ENCODE measurements at regions not wholly inside any gene's neighbourhood (a gene's known extent, or its start where the extent isn't known, plus 50 kb on each side); places are given as distances from the start of the nearest gene placed in this dataset.

- Mint-ChIP-seq H3K4me1 (no peaks in the 10 kb centered on the region), H3K9me3 (peaks cover 26% of the 10 kb centered on the region), H3K27ac (no peak overlapping the region), H3K27me3 (ENCODE audit: low read depth, poor library complexity) (no peaks in the 10 kb centered on the region), H3K4me3 (no peak overlapping the region), H3K36me3 (ENCODE audit: low read depth) (peaks cover 8% of the 10 kb centered on the region)
- no peak for DNase-seq
- TF ChIP-seq CTCF (IDR thresholded peaks at IDR 0.05), result no peak
Measured at GRCh38 chr7:81648716-81649115, 121.1 kb downstream of the HGF start.

- H3K9me3 Mint-ChIP-seq, result peaks cover 13% of the 10 kb centered on the region
- no peaks in the 10 kb centered on the region for H3K36me3 Mint-ChIP-seq (ENCODE audit: low read depth)
- TF ChIP-seq CTCF (IDR thresholded peaks at IDR 0.05), result no peak
- H3K27me3 Mint-ChIP-seq (ENCODE audit: low read depth, poor library complexity), result no peaks in the 10 kb centered on the region
- DNase-seq, result no peak
- H3K4me1 Mint-ChIP-seq, result no peaks in the 10 kb centered on the region
- no peak overlapping the region for H3K27ac Mint-ChIP-seq
- no peak overlapping the region for H3K4me3 Mint-ChIP-seq
Measured at GRCh38 chr7:81645435-81645834, 124.4 kb downstream of the HGF start.

GRCh38 chr7:81641873-81642272 lies 128.0 kb downstream of the HGF start:
- Mint-ChIP-seq H3K4me3 (no peak overlapping the region), H3K9me3 (peaks cover 16% of the 10 kb centered on the region), H3K27me3 (ENCODE audit: low read depth, poor library complexity) (no peaks in the 10 kb centered on the region), H3K36me3 (ENCODE audit: low read depth) (no peaks in the 10 kb centered on the region), H3K4me1 (peaks cover 14% of the 10 kb centered on the region), H3K27ac (no peak overlapping the region)
- DNase-seq, result no peak
- TF ChIP-seq CTCF (IDR thresholded peaks at IDR 0.05), result no peak

- DNase-seq, result peak; percentile 4
- H3K36me3 Mint-ChIP-seq (ENCODE audit: low read depth), result no peaks in the 10 kb centered on the region
- no peak overlapping the region for H3K4me3 Mint-ChIP-seq
- H3K4me1 Mint-ChIP-seq, result peaks cover 14% of the 10 kb centered on the region
- H3K27ac Mint-ChIP-seq, result no peak overlapping the region
- no peaks in the 10 kb centered on the region for H3K27me3 Mint-ChIP-seq (ENCODE audit: low read depth, poor library complexity)
- TF ChIP-seq CTCF (IDR thresholded peaks at IDR 0.05), result no peak
- peaks cover 16% of the 10 kb centered on the region for H3K9me3 Mint-ChIP-seq
Measured at GRCh38 chr7:81638198-81638597, 131.6 kb downstream of the HGF start.

- Mint-ChIP-seq H3K4me1 (peaks cover 14% of the 10 kb centered on the region), H3K27me3 (ENCODE audit: low read depth, poor library complexity) (no peaks in the 10 kb centered on the region), H3K27ac (no peak overlapping the region), H3K36me3 (ENCODE audit: low read depth) (no peaks in the 10 kb centered on the region), H3K9me3 (peaks cover 16% of the 10 kb centered on the region), H3K4me3 (no peak overlapping the region)
- no peak for TF ChIP-seq CTCF (IDR thresholded peaks at IDR 0.05)
- no peak for DNase-seq
Measured at GRCh38 chr7:81637534-81637933, 132.3 kb downstream of the HGF start.

- DNase-seq, result no peak
- no peaks in the 10 kb centered on the region for H3K9me3 Mint-ChIP-seq
- H3K36me3 Mint-ChIP-seq (ENCODE audit: low read depth), result no peaks in the 10 kb centered on the region
- TF ChIP-seq CTCF (IDR thresholded peaks at IDR 0.05), result no peak
- H3K27me3 Mint-ChIP-seq (ENCODE audit: low read depth, poor library complexity), result peaks cover 5% of the 10 kb centered on the region
- H3K27ac Mint-ChIP-seq, result no peak overlapping the region
- H3K4me1 Mint-ChIP-seq, result no peaks in the 10 kb centered on the region
- H3K4me3 Mint-ChIP-seq, result no peak overlapping the region
Measured at GRCh38 chr7:81632418-81632817, 137.4 kb downstream of the HGF start.

Data from nephron progenitor cell (in vitro differentiated cells).